Left colon (tissue), 2 donors: ENCODE measurements at regions not wholly inside any gene's neighbourhood (a gene's known extent, or its start where the extent isn't known, plus 50 kb on each side); places are given as distances from the start of the nearest gene placed in this dataset.
"Not testable (repeated sequence)": the region's sequence is repeated elsewhere in the genome, so short reads cannot be mapped to it uniquely, and the experiment has no call there.

Source experiments
- ATAC-seq: fragments of 200-7000 bp; cut with Tn5 transposase; one replicate; pipeline ENCODE4 v1.9.1; 2020; ENCODE audit warnings: mild to moderate bottlenecking, moderate library complexity
- DNase-seq, 2 donors: peaks; one replicate each; pipeline ENCODE4 v3.0.0-alpha.2; 2020
- intact Hi-C, 2 donors: fragments of 100-400 bp; cut with DNase I in 1 of 2; cut with micrococcal nuclease in 1 of 2; formaldehyde crosslinking; loops; one replicate each; pipeline versions ENCODE4 v1.11.2 to v1.14.0; 2022; cut with DNase I, micrococcal nuclease
- donor health status: DM: no; HTN: no; CAD: no.
- donor health status: DM: yes; HTN: yes; CAD: no.

- no peak for ATAC-seq
- intact Hi-C loops = no loop called here
- no peak for DNase-seq
Observed at GRCh38 chr15:69919816-69920215, 177.9 kb downstream of the TLE3 start.

GRCh38 chr15:69920221-69920620 is 177.5 kb downstream of the TLE3 start:
- ATAC-seq = no peak
- no peak for DNase-seq
- intact Hi-C loops = no loop called here

GRCh38 chr15:69921626-69922619 is 175.8 kb downstream of the TLE3 start:
- DNase-seq = no peak
- intact Hi-C loops = no loop called here
- ATAC-seq = no peak

GRCh38 chr15:69924531-69924930 is 173.2 kb downstream of the TLE3 start:
- ATAC-seq = no peak
- intact Hi-C loops = no loop called here
- no peak for DNase-seq

GRCh38 chr15:69926006-69926405 is 171.7 kb downstream of the TLE3 start:
- DNase-seq (no peak), ATAC-seq (no peak)
- intact Hi-C loops = no loop called here

- ATAC-seq (no peak), DNase-seq (no peak)
- intact Hi-C loops = no loop called here
Observed at GRCh38 chr15:69926721-69927120, 171.0 kb downstream of the TLE3 start.

- ATAC-seq, intact Hi-C loops, DNase-seq: not testable (repeated sequence)
Observed at GRCh38 chr15:69928890-69929289, 168.8 kb downstream of the TLE3 start.

- DNase-seq = no peak
- intact Hi-C loops = no loop called here
- ATAC-seq = no peak
Observed at GRCh38 chr15:69929905-69930630, 167.6 kb downstream of the TLE3 start.

GRCh38 chr15:69930754-69931153 is 167.0 kb downstream of the TLE3 start:
- DNase-seq (no peak), ATAC-seq (no peak)
- intact Hi-C loops = no loop called here

- DNase-seq (no peak), ATAC-seq (no peak)
- intact Hi-C loops = no loop called here
Observed at GRCh38 chr15:69931156-69931555, 166.6 kb downstream of the TLE3 start.

GRCh38 chr15:69934607-69935006 is 163.1 kb downstream of the TLE3 start:
- ATAC-seq = no peak
- DNase-seq = no peak
- intact Hi-C loops = no loop called here

GRCh38 chr15:69939513-69940440 is 157.9 kb downstream of the TLE3 start:
- ATAC-seq = no peak
- intact Hi-C loops = no loop called here

GRCh38 chr15:69940441-69941300 is 157.0 kb downstream of the TLE3 start:
- intact Hi-C loops = no loop called here
- no peak for DNase-seq
- ATAC-seq = no peak

More at GRCh38 chr15:69939513-69940440, 157.9 kb downstream of the TLE3 start:
- DNase-seq = no peak

- ATAC-seq (no peak), DNase-seq (no peak)
- intact Hi-C loops = no loop called here
Observed at GRCh38 chr15:69941301-69941605, 156.5 kb downstream of the TLE3 start.

- ATAC-seq (no peak), DNase-seq (no peak)
- intact Hi-C loops = no loop called here
Observed at GRCh38 chr15:69941706-69942495, 155.8 kb downstream of the TLE3 start.

GRCh38 chr15:69943637-69944036 is 154.1 kb downstream of the TLE3 start:
- no peak for DNase-seq
- ATAC-seq = no peak
- intact Hi-C loops = no loop called here

GRCh38 chr15:69945729-69946128 is 152.0 kb downstream of the TLE3 start:
- no peak for DNase-seq
- ATAC-seq = no peak
- intact Hi-C loops = no loop called here

GRCh38 chr15:69946870-69947269 is 150.8 kb downstream of the TLE3 start:
- no peak for ATAC-seq
- intact Hi-C loops = no loop called here

More at GRCh38 chr15:69946870-69947269, 150.8 kb downstream of the TLE3 start:
- no peak for DNase-seq
